ENCODE measurements at regions not wholly inside any gene's neighbourhood (a gene's known extent, or its start where the extent isn't known, plus 50 kb on each side); places are given as distances from the start of the nearest gene placed in this dataset.

GRCh38 chr13:62704875-62705274, 1289.2 kb upstream of the PCDH20 start:
- DNase-seq (ENCODE audit: low spot score) (no peak), ATAC-seq (no peak)
- H3K4me3 Mint-ChIP-seq, result no peak overlapping the region
- no peak for TF ChIP-seq ZNF114 (CRISPR knock-in tag; IDR thresholded peaks at IDR 0.05)
- TF ChIP-seq, protein P1, sequence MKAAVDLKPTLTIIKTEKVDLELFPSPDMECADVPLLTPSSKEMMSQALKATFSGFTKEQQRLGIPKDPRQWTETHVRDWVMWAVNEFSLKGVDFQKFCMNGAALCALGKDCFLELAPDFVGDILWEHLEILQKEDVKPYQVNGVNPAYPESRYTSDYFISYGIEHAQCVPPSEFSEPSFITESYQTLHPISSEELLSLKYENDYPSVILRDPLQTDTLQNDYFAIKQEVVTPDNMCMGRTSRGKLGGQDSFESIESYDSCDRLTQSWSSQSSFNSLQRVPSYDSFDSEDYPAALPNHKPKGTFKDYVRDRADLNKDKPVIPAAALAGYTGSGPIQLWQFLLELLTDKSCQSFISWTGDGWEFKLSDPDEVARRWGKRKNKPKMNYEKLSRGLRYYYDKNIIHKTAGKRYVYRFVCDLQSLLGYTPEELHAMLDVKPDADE (IDR thresholded peaks at IDR 0.05), result no peak
- 0 out of 2 replicates have a peak overlapping the region, but pooled peaks have one; percentile 29 for H2AFZ ChIP-seq
- H3K27me3 ChIP-seq (ENCODE audit: insufficient read depth), result no peaks in the 10 kb centered on the region
- no peak overlapping the region for H3K27ac Mint-ChIP-seq
- no peaks in the 10 kb centered on the region for H3K9me2 ChIP-seq (ENCODE audit: insufficient read depth)
- H3F3A ChIP-seq (replicated peaks; ENCODE audit: low read depth), result no peaks in the 10 kb centered on the region
- no peaks in the 10 kb centered on the region for H4K20me1 ChIP-seq (replicated peaks; ENCODE audit: insufficient read depth)
- H3K4me2 ChIP-seq, result no peak overlapping the region
- no peak overlapping the region for H3K27ac ChIP-seq (ENCODE audit: low read depth)
- H3K36me3 Mint-ChIP-seq (ENCODE audit: low read depth), result no peaks in the 10 kb centered on the region
- H3K79me2 ChIP-seq (replicated peaks; ENCODE audit: insufficient read depth), result no peaks in the 10 kb centered on the region
- H3K27me3 Mint-ChIP-seq (ENCODE audit: insufficient read depth, low read depth, poor library complexity), result no peaks in the 10 kb centered on the region
- no peaks in the 10 kb centered on the region for H3K36me3 ChIP-seq (ENCODE audit: insufficient read depth)
- no peaks in the 10 kb centered on the region for H3K9me3 Mint-ChIP-seq
- H3K4me1 Mint-ChIP-seq, result no peaks in the 10 kb centered on the region
- H3K4me3 ChIP-seq, result no peak overlapping the region
- no peaks in the 10 kb centered on the region for H3K4me1 ChIP-seq (ENCODE audit: insufficient read depth)

DNA sequence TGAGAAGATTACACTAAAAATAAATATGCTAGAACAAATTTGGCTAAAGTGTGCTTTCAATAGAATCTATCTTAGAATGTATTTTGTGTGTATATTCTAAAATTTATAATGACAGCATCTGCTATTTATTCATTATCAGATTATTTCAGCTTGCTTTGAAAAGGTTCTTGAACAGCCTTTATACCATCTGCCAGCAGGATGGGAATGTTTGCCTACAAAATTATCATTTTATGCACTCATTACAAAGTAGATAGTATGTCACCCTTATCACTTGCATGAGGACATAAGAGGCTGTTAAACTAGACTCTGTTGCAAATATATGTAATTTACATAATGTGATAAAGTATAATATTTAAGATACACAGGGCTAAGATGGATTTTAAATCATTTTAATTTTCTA, 1286.9 kb upstream of the PCDH20 start:
- Mint-ChIP-seq H3K9me3 (no peaks in the 10 kb centered on the region), H3K36me3 (ENCODE audit: low read depth) (no peaks in the 10 kb centered on the region)
- no peak for ATAC-seq
- no peak for TF ChIP-seq JUNB (IDR thresholded peaks at IDR 0.05; ENCODE audit: unreplicated experiment)
- TF ChIP-seq POLR2AphosphoS5 (IDR thresholded peaks at IDR 0.05; ENCODE audit: low read depth), result no peak
- TF ChIP-seq NANOG (IDR thresholded peaks at IDR 0.05; ENCODE audit: borderline replicate concordance), result no peak
- TF ChIP-seq STAT1 (IDR thresholded peaks at IDR 0.05; ENCODE audit: unreplicated experiment), result no peak
- TF ChIP-seq, protein P2, sequence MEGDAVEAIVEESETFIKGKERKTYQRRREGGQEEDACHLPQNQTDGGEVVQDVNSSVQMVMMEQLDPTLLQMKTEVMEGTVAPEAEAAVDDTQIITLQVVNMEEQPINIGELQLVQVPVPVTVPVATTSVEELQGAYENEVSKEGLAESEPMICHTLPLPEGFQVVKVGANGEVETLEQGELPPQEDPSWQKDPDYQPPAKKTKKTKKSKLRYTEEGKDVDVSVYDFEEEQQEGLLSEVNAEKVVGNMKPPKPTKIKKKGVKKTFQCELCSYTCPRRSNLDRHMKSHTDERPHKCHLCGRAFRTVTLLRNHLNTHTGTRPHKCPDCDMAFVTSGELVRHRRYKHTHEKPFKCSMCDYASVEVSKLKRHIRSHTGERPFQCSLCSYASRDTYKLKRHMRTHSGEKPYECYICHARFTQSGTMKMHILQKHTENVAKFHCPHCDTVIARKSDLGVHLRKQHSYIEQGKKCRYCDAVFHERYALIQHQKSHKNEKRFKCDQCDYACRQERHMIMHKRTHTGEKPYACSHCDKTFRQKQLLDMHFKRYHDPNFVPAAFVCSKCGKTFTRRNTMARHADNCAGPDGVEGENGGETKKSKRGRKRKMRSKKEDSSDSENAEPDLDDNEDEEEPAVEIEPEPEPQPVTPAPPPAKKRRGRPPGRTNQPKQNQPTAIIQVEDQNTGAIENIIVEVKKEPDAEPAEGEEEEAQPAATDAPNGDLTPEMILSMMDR (conservative IDR thresholded peaks at IDR 0.05; ENCODE audit: low read depth in 2 of 2), result no peak
- no peak for TF ChIP-seq ZNF114 (CRISPR knock-in tag; IDR thresholded peaks at IDR 0.05)
- TF ChIP-seq EZH2phosphoT487 (IDR thresholded peaks at IDR 0.05; ENCODE audit: unreplicated experiment), result no peak
- TF ChIP-seq ZNF462 (CRISPR knock-in tag; IDR thresholded peaks at IDR 0.05), result no peak
- TF ChIP-seq, protein P1 (IDR thresholded peaks at IDR 0.05), result no peak

More for the DNA sequence above, 1286.9 kb upstream of the PCDH20 start:
- no peaks in the 10 kb centered on the region for H3K9me2 ChIP-seq (ENCODE audit: insufficient read depth)
- no peaks in the 10 kb centered on the region for H3K27me3 Mint-ChIP-seq (ENCODE audit: insufficient read depth, low read depth, poor library complexity)
- no peak overlapping the region for H3K27ac ChIP-seq (ENCODE audit: low read depth)
- no peak overlapping the region for H3K4me3 ChIP-seq
- no peak overlapping the region for H3K4me2 ChIP-seq
- H3K79me2 ChIP-seq (replicated peaks; ENCODE audit: insufficient read depth), result no peaks in the 10 kb centered on the region
- H3K4me3 Mint-ChIP-seq, result no peak overlapping the region
- H3K27ac Mint-ChIP-seq, result no peak overlapping the region
- H4K20me1 ChIP-seq (replicated peaks; ENCODE audit: insufficient read depth), result no peaks in the 10 kb centered on the region
- no peak for DNase-seq (ENCODE audit: low spot score)
- H3K27me3 ChIP-seq (ENCODE audit: insufficient read depth), result no peaks in the 10 kb centered on the region
- H2AFZ ChIP-seq, result no peak overlapping the region
- H3K36me3 ChIP-seq (ENCODE audit: insufficient read depth), result no peaks in the 10 kb centered on the region
- no peaks in the 10 kb centered on the region for H3K4me1 Mint-ChIP-seq
- H3K4me1 ChIP-seq (ENCODE audit: insufficient read depth), result no peaks in the 10 kb centered on the region
- no peaks in the 10 kb centered on the region for H3F3A ChIP-seq (replicated peaks; ENCODE audit: low read depth)

Measured in GM23338 (cell line).